ENCODE measurements at regions not wholly inside any gene's neighbourhood (a gene's known extent, or its start where the extent isn't known, plus 50 kb on each side); places are given as distances from the start of the nearest gene placed in this dataset.

DNA sequence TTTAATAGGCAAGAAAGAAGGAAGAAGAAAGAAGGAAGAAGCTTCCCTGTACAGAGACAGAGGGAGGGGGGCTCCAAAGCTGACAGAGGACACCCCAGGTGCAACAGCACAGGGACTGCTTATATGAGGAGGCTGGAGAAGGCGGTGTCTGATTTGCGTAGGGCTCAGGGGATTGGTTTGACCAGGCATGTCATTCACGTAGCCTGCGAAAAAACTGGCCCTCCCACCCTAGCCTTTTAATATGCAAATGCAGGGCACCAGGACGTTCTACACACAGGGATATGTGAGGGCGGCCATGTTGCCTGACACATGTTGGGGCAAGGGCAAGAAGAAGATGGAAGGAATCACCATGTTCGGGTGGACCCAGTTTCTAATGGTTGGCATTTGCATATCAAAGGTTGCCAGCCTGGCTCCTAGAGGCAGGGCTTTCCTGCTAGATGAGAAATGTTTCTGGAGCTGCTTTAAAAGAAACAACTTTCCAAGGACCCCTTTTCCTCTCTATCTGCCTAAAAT lies 305.4 kb upstream of the CDYL start:
- TF ChIP-seq, protein P1, sequence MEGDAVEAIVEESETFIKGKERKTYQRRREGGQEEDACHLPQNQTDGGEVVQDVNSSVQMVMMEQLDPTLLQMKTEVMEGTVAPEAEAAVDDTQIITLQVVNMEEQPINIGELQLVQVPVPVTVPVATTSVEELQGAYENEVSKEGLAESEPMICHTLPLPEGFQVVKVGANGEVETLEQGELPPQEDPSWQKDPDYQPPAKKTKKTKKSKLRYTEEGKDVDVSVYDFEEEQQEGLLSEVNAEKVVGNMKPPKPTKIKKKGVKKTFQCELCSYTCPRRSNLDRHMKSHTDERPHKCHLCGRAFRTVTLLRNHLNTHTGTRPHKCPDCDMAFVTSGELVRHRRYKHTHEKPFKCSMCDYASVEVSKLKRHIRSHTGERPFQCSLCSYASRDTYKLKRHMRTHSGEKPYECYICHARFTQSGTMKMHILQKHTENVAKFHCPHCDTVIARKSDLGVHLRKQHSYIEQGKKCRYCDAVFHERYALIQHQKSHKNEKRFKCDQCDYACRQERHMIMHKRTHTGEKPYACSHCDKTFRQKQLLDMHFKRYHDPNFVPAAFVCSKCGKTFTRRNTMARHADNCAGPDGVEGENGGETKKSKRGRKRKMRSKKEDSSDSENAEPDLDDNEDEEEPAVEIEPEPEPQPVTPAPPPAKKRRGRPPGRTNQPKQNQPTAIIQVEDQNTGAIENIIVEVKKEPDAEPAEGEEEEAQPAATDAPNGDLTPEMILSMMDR (IDR thresholded peaks at IDR 0.05; ENCODE audit: low read depth, low read length), result no peak
- TF ChIP-seq POLR2A (IDR thresholded peaks at IDR 0.05; ENCODE audit: extremely low read depth, insufficient read length) (no peak), MYC (IDR thresholded peaks at IDR 0.05; ENCODE audit: low read depth, low read length) (no peak)
